Fibroblast of lung (primary cell): ENCODE measurements at regions not wholly inside any gene's neighbourhood (a gene's known extent, or its start where the extent isn't known, plus 50 kb on each side); places are given as distances from the start of the nearest gene placed in this dataset.

ENCODE experiments used
- DNase-seq, 2 donors: peaks; one replicate each; pipeline versions ENCODE4 v3.0.0 to v3.0.0-alpha.2; 2010; ENCODE audit warnings: low read depth in 2 of 2
- H2AFZ ChIP-seq: 2 replicates; pipeline ENCODE4 v1.5.1; 2012; ENCODE audit warnings: low read length, control low read depth, inconsistent platforms
- H3K27ac ChIP-seq: 2 replicates; pipeline ENCODE4 v1.5.1; 2011; ENCODE audit warnings: low read length, control low read depth; ENCODE audit not compliant: insufficient read depth
- H3K27me3 ChIP-seq: 2 replicates; pipeline ENCODE4 v1.5.1; 2011; ENCODE audit warnings: mild to moderate bottlenecking, low read length; ENCODE audit not compliant: control insufficient read depth, insufficient read depth
- H3K36me3 ChIP-seq: 2 replicates; pipeline ENCODE4 v1.5.1; 2011; ENCODE audit warnings: low read length; ENCODE audit not compliant: control insufficient read depth, insufficient read depth
- H3K4me1 ChIP-seq: 2 replicates; pipeline ENCODE4 v1.5.1; 2011; ENCODE audit warnings: low read length; ENCODE audit not compliant: control insufficient read depth, insufficient read depth; ENCODE audit errors: extremely low read depth
- H3K4me2 ChIP-seq: 2 replicates; pipeline ENCODE4 v1.5.1; 2011; ENCODE audit warnings: low read length, control low read depth; ENCODE audit not compliant: insufficient read depth; ENCODE audit errors: extremely low read depth
- H3K4me3 ChIP-seq, 4 experiments: fragments of 200-600 bp in 1 of 4; sonication (generic) in 1 of 4; replicated peaks in 1 of 4; 2 replicates each; pipeline ENCODE4 v1.5.1; 2011 to 2016; ENCODE audit warnings: low read length in 4 of 4, low read depth in 3 of 4, mild to moderate bottlenecking in 3 of 4, control low read depth in 2 of 4, inconsistent platforms in 1 of 4, mixed read lengths in 1 of 4; ENCODE audit not compliant: insufficient read depth in 1 of 4; ENCODE audit errors: control extremely low read depth in 1 of 4
- H3K79me2 ChIP-seq: 2 replicates; pipeline ENCODE4 v1.5.1; 2012; ENCODE audit warnings: mild to moderate bottlenecking, low read length, inconsistent platforms; ENCODE audit not compliant: control insufficient read depth, insufficient read depth
- H3K9ac ChIP-seq: 2 replicates; pipeline ENCODE4 v1.5.1; 2011; ENCODE audit warnings: mild to moderate bottlenecking, low read length, control low read depth; ENCODE audit not compliant: insufficient read depth
- H3K9me3 ChIP-seq: 2 replicates; pipeline ENCODE4 v1.5.1; 2012; ENCODE audit warnings: low read depth, low read length; ENCODE audit not compliant: control insufficient read depth, insufficient read depth
- H4K20me1 ChIP-seq: 2 replicates; pipeline ENCODE4 v1.5.1; 2011; ENCODE audit warnings: low read length; ENCODE audit not compliant: control insufficient read depth, insufficient read depth; ENCODE audit errors: extremely low read depth
- EZH2 ChIP-seq: IDR thresholded peaks from 2 replicates; pipeline ENCODE4 v1.5.1; 2012; ENCODE audit warnings: low read length, control low read depth, mild to moderate bottlenecking; ENCODE audit errors: missing control alignments
- TF ChIP-seq, protein P1 (sequence below), 2 donors: IDR thresholded peaks in 1 of 2; conservative IDR thresholded peaks in 1 of 2; 1 replicate in 1 of 2; 2 replicates in 1 of 2; pipeline ENCODE4 v1.5.1; 2011 to 2012; ENCODE audit warnings: low read length in 2 of 2, control low read depth in 1 of 2, inconsistent platforms in 1 of 2, low read depth in 1 of 2, mild to moderate bottlenecking in 1 of 2

DNA sequence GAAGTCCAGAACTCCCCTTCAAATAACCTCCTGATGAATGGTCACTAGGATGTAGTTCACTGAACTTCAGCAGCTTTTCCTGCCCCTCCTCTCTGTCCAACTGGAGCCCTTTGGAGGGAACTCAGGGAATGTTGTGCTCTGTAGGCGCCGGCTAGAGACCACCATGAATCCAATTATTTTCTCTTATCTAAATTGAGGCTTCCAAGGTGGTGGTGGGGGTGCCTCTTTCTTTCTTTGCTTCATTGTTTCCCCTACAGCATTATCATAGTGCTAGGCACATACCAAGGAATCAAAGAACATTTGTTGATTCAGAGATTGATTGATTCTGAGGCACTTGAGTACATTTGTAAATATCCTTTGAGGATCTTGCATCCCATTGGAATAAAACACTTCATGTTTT, 426.6 kb upstream of the PLXNA2 start:
- no peaks in the 10 kb centered on the region for H3K79me2 ChIP-seq
- H2AFZ ChIP-seq: no peak overlapping the region
- H3K9me3 ChIP-seq: no peaks in the 10 kb centered on the region
- TF ChIP-seq, protein P1, sequence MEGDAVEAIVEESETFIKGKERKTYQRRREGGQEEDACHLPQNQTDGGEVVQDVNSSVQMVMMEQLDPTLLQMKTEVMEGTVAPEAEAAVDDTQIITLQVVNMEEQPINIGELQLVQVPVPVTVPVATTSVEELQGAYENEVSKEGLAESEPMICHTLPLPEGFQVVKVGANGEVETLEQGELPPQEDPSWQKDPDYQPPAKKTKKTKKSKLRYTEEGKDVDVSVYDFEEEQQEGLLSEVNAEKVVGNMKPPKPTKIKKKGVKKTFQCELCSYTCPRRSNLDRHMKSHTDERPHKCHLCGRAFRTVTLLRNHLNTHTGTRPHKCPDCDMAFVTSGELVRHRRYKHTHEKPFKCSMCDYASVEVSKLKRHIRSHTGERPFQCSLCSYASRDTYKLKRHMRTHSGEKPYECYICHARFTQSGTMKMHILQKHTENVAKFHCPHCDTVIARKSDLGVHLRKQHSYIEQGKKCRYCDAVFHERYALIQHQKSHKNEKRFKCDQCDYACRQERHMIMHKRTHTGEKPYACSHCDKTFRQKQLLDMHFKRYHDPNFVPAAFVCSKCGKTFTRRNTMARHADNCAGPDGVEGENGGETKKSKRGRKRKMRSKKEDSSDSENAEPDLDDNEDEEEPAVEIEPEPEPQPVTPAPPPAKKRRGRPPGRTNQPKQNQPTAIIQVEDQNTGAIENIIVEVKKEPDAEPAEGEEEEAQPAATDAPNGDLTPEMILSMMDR (conservative IDR thresholded peaks at IDR 0.05 in 1 of 2, IDR thresholded peaks at IDR 0.05 in 1 of 2; ENCODE audit: low read depth in 1 of 2, low read length in 2 of 2): no peak
- no peak for TF ChIP-seq EZH2
- no peak overlapping the region for H3K9ac ChIP-seq
- H3K36me3 ChIP-seq: no peaks in the 10 kb centered on the region
- no peaks in the 10 kb centered on the region for H4K20me1 ChIP-seq
- no peak overlapping the region for H3K4me3 ChIP-seq
- H3K27ac ChIP-seq: no peak overlapping the region
- no peaks in the 10 kb centered on the region for H3K4me1 ChIP-seq
- no peak for DNase-seq
- no peak overlapping the region for H3K4me2 ChIP-seq
- H3K27me3 ChIP-seq: no peaks in the 10 kb centered on the region

DNA sequence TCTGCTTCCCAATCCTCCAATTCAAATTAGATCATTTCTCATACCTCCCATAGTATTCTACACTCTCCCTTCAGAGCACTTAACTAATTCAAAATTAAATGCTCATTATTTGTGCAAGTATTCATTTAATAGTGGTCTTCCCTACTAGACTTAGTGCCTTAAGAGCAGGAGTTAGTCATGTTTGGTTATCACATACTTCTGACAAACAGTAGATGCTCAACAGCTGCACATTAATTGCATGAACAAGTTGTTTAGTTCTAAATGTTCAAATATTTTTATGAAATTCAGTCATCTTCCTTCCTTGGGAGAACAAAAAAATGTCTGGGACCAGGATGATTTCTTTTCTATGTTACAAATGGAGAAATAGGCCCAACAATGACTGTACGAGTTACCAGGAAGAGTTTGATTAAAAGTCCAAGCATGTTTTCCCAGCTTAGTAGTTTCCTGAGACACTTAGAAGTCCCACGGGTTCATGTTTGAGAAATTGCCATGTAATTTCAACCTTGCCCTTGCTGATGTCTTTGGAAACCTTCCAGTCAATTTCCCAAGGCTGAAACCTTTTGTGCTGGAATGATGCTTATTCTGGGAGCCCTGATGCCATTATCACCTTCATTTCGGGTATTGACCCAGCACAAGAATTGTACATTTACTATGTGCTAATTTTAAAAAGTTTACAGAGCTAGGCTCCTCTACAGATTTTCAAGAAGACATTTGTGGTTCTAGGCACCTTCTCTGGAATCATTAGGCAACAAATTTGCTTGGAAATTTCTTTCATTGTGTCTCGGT, 437.9 kb upstream of the PLXNA2 start:
- Histone ChIP-seq H3K27ac (no peak overlapping the region), H3K9me3 (no peaks in the 10 kb centered on the region), H3K27me3 (no peaks in the 10 kb centered on the region), H4K20me1 (no peaks in the 10 kb centered on the region), H3K9ac (no peak overlapping the region), H3K36me3 (no peaks in the 10 kb centered on the region), H3K79me2 (no peaks in the 10 kb centered on the region), H3K4me3 (no peak overlapping the region), H2AFZ (no peak overlapping the region), H3K4me2 (no peak overlapping the region), H3K4me1 (no peaks in the 10 kb centered on the region)
- no peak for DNase-seq
- TF ChIP-seq EZH2: no peak
- TF ChIP-seq, protein P1 (conservative IDR thresholded peaks at IDR 0.05 in 1 of 2, IDR thresholded peaks at IDR 0.05 in 1 of 2; ENCODE audit: low read depth in 1 of 2, low read length in 2 of 2): no peak

DNA sequence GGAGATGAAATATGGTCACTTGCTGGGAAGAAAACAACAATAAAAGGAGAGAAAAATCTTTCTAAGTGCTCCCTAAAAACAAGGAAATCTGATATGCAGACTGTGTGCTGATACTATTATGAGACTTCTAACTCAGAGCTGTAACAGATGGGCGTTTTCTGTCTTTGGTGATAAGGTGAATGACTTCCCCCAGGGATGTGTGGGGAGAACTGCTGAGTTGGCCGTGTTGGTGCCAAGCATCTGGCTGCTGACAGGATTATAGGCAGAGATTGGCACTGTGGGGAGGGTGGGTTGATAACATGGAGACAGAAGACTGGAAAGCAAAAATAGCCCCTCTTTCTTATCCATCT, 438.5 kb upstream of the PLXNA2 start:
- Histone ChIP-seq H3K9me3 (no peaks in the 10 kb centered on the region), H3K4me2 (no peak overlapping the region), H3K36me3 (no peaks in the 10 kb centered on the region), H2AFZ (no peak overlapping the region), H4K20me1 (no peaks in the 10 kb centered on the region), H3K4me1 (no peaks in the 10 kb centered on the region), H3K9ac (no peak overlapping the region), H3K79me2 (no peaks in the 10 kb centered on the region), H3K27ac (no peak overlapping the region), H3K4me3 (no peak overlapping the region), H3K27me3 (no peaks in the 10 kb centered on the region)
- no peak for DNase-seq
- TF ChIP-seq EZH2: no peak
- TF ChIP-seq, protein P1 (conservative IDR thresholded peaks at IDR 0.05 in 1 of 2, IDR thresholded peaks at IDR 0.05 in 1 of 2; ENCODE audit: low read depth in 1 of 2, low read length in 2 of 2): no peak
